Activated CD4-positive, alpha-beta T cell treated with anti-CD3 and anti-CD28 coated beads, Interleukin-2, amount 50 U/mL, for 48 hours (primary cell): ENCODE measurements at regions not wholly inside any gene's neighbourhood (a gene's known extent, or its start where the extent isn't known, plus 50 kb on each side); places are given as distances from the start of the nearest gene placed in this dataset.

Source experiments
- DNase-seq, 2 experiments: peaks; one replicate each; pipeline ENCODE4 v3.0.0-alpha.2; 2020

- DNase-seq, result no peak
These were observed 54.2 kb upstream of the MGST2 start for GRCh38 chr4:139611391-139611790.

GRCh38 chr4:139609647-139610046, 53.6 kb upstream of the SETD7 start:
- no peak for DNase-seq

GRCh38 chr4:139607502-139608060, 51.6 kb upstream of the SETD7 start:
- DNase-seq, result no peak

- DNase-seq, result peak in 1 of 2 experiments; percentile 3
These were observed 50.8 kb upstream of the SETD7 start for GRCh38 chr4:139606579-139607501.

GRCh38 chr4:139606103-139606502, 50.1 kb upstream of the SETD7 start:
- DNase-seq, result no peak
